ENCODE measurements at regions not wholly inside any gene's neighbourhood (a gene's known extent, or its start where the extent isn't known, plus 50 kb on each side); places are given as distances from the start of the nearest gene placed in this dataset.

DNA sequence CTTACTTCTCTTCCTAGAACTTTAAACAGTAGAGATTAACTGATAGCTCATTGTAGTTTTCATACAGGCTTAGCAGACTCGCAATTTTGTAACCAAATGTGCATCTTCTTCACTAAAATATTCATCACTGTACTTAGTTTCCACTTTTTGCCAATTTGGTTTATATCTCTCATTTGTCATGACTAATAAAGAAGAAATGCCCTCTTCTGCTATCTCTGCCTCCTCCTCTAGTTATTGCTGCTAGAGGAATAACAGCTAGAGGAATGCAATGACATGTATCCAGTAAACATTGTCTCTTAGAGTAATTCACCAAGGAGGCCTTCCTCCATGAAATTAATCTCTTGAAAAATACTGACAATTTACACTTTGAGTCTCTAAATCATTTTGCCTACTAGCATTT lies 115.5 kb upstream of the COX10 start (continued):
- TF ChIP-seq, protein P1, sequence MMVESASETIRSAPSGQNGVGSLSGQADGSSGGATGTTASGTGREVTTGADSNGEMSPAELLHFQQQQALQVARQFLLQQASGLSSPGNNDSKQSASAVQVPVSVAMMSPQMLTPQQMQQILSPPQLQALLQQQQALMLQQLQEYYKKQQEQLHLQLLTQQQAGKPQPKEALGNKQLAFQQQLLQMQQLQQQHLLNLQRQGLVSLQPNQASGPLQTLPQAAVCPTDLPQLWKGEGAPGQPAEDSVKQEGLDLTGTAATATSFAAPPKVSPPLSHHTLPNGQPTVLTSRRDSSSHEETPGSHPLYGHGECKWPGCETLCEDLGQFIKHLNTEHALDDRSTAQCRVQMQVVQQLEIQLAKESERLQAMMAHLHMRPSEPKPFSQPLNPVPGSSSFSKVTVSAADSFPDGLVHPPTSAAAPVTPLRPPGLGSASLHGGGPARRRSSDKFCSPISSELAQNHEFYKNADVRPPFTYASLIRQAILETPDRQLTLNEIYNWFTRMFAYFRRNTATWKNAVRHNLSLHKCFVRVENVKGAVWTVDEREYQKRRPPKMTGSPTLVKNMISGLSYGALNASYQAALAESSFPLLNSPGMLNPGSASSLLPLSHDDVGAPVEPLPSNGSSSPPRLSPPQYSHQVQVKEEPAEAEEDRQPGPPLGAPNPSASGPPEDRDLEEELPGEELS (CRISPR knock-in tag; IDR thresholded peaks at IDR 0.05), result no peak
- TF ChIP-seq, protein P2, sequence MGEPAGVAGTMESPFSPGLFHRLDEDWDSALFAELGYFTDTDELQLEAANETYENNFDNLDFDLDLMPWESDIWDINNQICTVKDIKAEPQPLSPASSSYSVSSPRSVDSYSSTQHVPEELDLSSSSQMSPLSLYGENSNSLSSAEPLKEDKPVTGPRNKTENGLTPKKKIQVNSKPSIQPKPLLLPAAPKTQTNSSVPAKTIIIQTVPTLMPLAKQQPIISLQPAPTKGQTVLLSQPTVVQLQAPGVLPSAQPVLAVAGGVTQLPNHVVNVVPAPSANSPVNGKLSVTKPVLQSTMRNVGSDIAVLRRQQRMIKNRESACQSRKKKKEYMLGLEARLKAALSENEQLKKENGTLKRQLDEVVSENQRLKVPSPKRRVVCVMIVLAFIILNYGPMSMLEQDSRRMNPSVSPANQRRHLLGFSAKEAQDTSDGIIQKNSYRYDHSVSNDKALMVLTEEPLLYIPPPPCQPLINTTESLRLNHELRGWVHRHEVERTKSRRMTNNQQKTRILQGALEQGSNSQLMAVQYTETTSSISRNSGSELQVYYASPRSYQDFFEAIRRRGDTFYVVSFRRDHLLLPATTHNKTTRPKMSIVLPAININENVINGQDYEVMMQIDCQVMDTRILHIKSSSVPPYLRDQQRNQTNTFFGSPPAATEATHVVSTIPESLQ (CRISPR knock-in tag; IDR thresholded peaks at IDR 0.05), result no peak
- TF ChIP-seq, protein P3, sequence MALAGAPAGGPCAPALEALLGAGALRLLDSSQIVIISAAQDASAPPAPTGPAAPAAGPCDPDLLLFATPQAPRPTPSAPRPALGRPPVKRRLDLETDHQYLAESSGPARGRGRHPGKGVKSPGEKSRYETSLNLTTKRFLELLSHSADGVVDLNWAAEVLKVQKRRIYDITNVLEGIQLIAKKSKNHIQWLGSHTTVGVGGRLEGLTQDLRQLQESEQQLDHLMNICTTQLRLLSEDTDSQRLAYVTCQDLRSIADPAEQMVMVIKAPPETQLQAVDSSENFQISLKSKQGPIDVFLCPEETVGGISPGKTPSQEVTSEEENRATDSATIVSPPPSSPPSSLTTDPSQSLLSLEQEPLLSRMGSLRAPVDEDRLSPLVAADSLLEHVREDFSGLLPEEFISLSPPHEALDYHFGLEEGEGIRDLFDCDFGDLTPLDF (CRISPR knock-in tag; IDR thresholded peaks at IDR 0.05), result no peak
- TF ChIP-seq, protein P4, sequence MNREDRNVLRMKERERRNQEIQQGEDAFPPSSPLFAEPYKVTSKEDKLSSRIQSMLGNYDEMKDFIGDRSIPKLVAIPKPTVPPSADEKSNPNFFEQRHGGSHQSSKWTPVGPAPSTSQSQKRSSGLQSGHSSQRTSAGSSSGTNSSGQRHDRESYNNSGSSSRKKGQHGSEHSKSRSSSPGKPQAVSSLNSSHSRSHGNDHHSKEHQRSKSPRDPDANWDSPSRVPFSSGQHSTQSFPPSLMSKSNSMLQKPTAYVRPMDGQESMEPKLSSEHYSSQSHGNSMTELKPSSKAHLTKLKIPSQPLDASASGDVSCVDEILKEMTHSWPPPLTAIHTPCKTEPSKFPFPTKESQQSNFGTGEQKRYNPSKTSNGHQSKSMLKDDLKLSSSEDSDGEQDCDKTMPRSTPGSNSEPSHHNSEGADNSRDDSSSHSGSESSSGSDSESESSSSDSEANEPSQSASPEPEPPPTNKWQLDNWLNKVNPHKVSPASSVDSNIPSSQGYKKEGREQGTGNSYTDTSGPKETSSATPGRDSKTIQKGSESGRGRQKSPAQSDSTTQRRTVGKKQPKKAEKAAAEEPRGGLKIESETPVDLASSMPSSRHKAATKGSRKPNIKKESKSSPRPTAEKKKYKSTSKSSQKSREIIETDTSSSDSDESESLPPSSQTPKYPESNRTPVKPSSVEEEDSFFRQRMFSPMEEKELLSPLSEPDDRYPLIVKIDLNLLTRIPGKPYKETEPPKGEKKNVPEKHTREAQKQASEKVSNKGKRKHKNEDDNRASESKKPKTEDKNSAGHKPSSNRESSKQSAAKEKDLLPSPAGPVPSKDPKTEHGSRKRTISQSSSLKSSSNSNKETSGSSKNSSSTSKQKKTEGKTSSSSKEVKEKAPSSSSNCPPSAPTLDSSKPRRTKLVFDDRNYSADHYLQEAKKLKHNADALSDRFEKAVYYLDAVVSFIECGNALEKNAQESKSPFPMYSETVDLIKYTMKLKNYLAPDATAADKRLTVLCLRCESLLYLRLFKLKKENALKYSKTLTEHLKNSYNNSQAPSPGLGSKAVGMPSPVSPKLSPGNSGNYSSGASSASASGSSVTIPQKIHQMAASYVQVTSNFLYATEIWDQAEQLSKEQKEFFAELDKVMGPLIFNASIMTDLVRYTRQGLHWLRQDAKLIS (CRISPR knock-in tag; IDR thresholded peaks at IDR 0.05; ENCODE audit: borderline replicate concordance), result no peak

DNA sequence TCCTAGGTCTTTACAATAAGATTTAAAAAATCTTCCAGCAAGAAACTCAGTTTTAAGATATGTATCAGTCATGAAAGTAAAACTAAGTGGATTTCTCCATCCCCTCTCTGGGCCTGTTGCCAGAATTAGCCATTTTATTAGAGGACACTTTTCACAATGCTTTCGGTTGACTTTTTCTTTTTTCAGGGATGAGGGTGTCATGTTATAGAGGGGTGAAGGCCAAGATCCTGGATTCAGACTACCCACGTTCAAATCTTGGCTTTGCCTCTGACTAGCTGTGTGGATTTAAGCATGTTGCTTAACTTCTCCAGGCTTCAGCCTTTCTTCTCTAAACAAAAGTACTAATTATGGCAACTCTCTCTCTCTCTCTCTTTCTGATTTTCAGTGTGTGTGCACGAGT lies 111.7 kb upstream of the COX10 start:
- ATAC-seq (no peak), DNase-seq (ENCODE audit: low spot score) (no peak)
- H3K36me3 Mint-ChIP-seq, result no peaks in the 10 kb centered on the region
- H3K4me3 Mint-ChIP-seq, result no peak overlapping the region
- no peak overlapping the region for H3K27ac Mint-ChIP-seq
- ChIA-PET CTCF (no interaction called here), POLR2A (no interaction called here)
- no peaks in the 10 kb centered on the region for H3K4me1 Mint-ChIP-seq
- H3K9me3 Mint-ChIP-seq, result peaks cover 16% of the 10 kb centered on the region
- TF ChIP-seq ESRRA (CRISPR knock-in tag; IDR thresholded peaks at IDR 0.05; ENCODE audit: borderline replicate concordance), result no peak
- TF ChIP-seq GTF2I (CRISPR knock-in tag; conservative IDR thresholded peaks at IDR 0.05), result no peak
- TF ChIP-seq CREM (CRISPR knock-in tag; IDR thresholded peaks at IDR 0.05), result no peak
- no peak for TF ChIP-seq ZBTB21 (CRISPR knock-in tag; IDR thresholded peaks at IDR 0.05; ENCODE audit: borderline replicate concordance)
- no peak for TF ChIP-seq TEAD1 (CRISPR knock-in tag; IDR thresholded peaks at IDR 0.05)
- no peak for TF ChIP-seq ZNF416 (CRISPR knock-in tag; IDR thresholded peaks at IDR 0.05)
- TF ChIP-seq TEAD4 (CRISPR knock-in tag; IDR thresholded peaks at IDR 0.05), result no peak
- TF ChIP-seq OVOL2 (CRISPR knock-in tag; IDR thresholded peaks at IDR 0.05; ENCODE audit: borderline replicate concordance), result no peak
- no peaks in the 10 kb centered on the region; the same call in 1 of the 2 replicates for H3K27me3 Mint-ChIP-seq (ENCODE audit: low read depth)

DNA sequence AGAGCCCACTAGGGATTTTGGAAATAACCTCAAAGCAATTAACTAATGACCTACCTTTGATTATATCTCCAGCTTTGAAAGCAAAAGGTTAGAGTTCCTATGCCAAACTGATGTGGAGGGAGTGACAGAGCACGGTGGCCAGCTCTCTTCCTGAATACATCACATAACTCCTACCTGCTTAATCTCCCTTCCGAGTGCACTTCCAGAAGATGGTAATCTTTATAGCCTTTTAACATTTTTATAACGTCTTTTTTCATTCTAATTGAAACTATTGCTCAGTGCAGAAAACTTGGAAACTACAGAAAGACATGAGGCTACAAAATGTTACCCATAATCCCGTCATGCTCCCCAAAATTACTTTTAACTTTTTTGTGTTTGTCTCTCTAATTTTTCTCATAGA lies 110.5 kb upstream of the COX10 start:
- Mint-ChIP-seq H3K9me3 (peaks cover 16% of the 10 kb centered on the region), H3K4me3 (no peak overlapping the region), H3K27me3 (ENCODE audit: low read depth) (no peaks in the 10 kb centered on the region; the same call in 1 of the 2 replicates), H3K36me3 (no peaks in the 10 kb centered on the region), H3K27ac (no peak overlapping the region), H3K4me1 (no peaks in the 10 kb centered on the region)
- ChIA-PET POLR2A (no interaction called here), CTCF (no interaction called here)
- ATAC-seq (no peak), DNase-seq (ENCODE audit: low spot score) (no peak)
- TF ChIP-seq FOXK1 (CRISPR knock-in tag; IDR thresholded peaks at IDR 0.05) (no peak), FOXP1 (CRISPR knock-in tag; IDR thresholded peaks at IDR 0.05; ENCODE audit: borderline replicate concordance) (no peak), IRF2 (CRISPR knock-in tag; IDR thresholded peaks at IDR 0.05; ENCODE audit: borderline replicate concordance, low read depth) (no peak), ZNF416 (CRISPR knock-in tag; IDR thresholded peaks at IDR 0.05) (no peak), ELF4 (CRISPR knock-in tag; IDR thresholded peaks at IDR 0.05; ENCODE audit: low read depth) (no peak), GTF2I (CRISPR knock-in tag; conservative IDR thresholded peaks at IDR 0.05) (no peak), GRHL2 (CRISPR knock-in tag; IDR thresholded peaks at IDR 0.05; ENCODE audit: insufficient replicate concordance, severe bottlenecking) (no peak), KAT7 (CRISPR knock-in tag; IDR thresholded peaks at IDR 0.05; ENCODE audit: borderline replicate concordance) (no peak)
- TF ChIP-seq, protein P5, sequence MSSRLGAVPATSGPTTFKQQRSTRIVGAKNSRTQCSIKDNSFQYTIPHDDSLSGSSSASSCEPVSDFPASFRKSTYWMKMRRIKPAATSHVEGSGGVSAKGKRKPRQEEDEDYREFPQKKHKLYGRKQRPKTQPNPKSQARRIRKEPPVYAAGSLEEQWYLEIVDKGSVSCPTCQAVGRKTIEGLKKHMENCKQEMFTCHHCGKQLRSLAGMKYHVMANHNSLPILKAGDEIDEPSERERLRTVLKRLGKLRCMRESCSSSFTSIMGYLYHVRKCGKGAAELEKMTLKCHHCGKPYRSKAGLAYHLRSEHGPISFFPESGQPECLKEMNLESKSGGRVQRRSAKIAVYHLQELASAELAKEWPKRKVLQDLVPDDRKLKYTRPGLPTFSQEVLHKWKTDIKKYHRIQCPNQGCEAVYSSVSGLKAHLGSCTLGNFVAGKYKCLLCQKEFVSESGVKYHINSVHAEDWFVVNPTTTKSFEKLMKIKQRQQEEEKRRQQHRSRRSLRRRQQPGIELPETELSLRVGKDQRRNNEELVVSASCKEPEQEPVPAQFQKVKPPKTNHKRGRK (CRISPR knock-in tag; IDR thresholded peaks at IDR 0.05; ENCODE audit: borderline replicate concordance), result no peak
- TF ChIP-seq, protein P3 (CRISPR knock-in tag; IDR thresholded peaks at IDR 0.05), result no peak
- TF ChIP-seq, protein P6, sequence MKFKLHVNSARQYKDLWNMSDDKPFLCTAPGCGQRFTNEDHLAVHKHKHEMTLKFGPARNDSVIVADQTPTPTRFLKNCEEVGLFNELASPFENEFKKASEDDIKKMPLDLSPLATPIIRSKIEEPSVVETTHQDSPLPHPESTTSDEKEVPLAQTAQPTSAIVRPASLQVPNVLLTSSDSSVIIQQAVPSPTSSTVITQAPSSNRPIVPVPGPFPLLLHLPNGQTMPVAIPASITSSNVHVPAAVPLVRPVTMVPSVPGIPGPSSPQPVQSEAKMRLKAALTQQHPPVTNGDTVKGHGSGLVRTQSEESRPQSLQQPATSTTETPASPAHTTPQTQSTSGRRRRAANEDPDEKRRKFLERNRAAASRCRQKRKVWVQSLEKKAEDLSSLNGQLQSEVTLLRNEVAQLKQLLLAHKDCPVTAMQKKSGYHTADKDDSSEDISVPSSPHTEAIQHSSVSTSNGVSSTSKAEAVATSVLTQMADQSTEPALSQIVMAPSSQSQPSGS (CRISPR knock-in tag; IDR thresholded peaks at IDR 0.05; ENCODE audit: borderline replicate concordance, low read depth), result no peak

All from WTC11 (cell line).